Breast epithelium (tissue), 3 donors: ENCODE measurements at regions not wholly inside any gene's neighbourhood (a gene's known extent, or its start where the extent isn't known, plus 50 kb on each side); places are given as distances from the start of the nearest gene placed in this dataset.

Experiments used
- POLR2AphosphoS5 ChIP-seq, 3 donors: sonication (generic); formaldehyde crosslinking; IDR thresholded peaks; one replicate each; pipeline ENCODE4 v1.6.1; 2017; ENCODE audit warnings: antibody characterized with exemption in 3 of 3
- TF ChIP-seq, protein P1 (sequence below), 3 donors: fragments of 450-650 bp; IDR thresholded peaks; one replicate each; pipeline ENCODE4 v1.5.1; 2016 to 2017; ENCODE audit warnings: antibody characterized with exemption in 3 of 3, mild to moderate bottlenecking in 3 of 3, moderate library complexity in 3 of 3

GRCh38 chr11:21896216-21896615 lies 296.7 kb upstream of the ANO5 start:
- TF ChIP-seq, protein P1, sequence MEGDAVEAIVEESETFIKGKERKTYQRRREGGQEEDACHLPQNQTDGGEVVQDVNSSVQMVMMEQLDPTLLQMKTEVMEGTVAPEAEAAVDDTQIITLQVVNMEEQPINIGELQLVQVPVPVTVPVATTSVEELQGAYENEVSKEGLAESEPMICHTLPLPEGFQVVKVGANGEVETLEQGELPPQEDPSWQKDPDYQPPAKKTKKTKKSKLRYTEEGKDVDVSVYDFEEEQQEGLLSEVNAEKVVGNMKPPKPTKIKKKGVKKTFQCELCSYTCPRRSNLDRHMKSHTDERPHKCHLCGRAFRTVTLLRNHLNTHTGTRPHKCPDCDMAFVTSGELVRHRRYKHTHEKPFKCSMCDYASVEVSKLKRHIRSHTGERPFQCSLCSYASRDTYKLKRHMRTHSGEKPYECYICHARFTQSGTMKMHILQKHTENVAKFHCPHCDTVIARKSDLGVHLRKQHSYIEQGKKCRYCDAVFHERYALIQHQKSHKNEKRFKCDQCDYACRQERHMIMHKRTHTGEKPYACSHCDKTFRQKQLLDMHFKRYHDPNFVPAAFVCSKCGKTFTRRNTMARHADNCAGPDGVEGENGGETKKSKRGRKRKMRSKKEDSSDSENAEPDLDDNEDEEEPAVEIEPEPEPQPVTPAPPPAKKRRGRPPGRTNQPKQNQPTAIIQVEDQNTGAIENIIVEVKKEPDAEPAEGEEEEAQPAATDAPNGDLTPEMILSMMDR (IDR thresholded peaks at IDR 0.05): no peak
- TF ChIP-seq POLR2AphosphoS5 (IDR thresholded peaks at IDR 0.05): no peak
